ENCODE measurements at regions not wholly inside any gene's neighbourhood (a gene's known extent, or its start where the extent isn't known, plus 50 kb on each side); places are given as distances from the start of the nearest gene placed in this dataset.

DNA sequence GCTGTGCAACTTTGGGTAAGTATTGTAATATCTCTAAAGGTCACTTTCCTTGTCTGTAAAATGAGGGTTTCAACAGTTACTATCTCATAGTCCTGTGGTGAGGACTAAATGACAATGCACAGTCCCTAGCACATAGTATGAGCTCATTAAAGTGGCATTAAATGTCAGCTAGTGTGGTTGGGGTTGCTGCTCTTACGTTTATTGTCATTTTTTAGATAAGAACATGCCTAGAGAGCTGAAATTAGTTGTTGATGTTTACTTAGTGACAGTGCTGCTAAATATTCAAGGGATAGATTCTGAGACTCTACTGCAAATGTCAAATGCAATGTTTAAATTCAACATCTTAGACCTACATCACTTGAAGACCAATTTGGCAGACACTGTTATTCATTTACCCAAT lies 356.1 kb upstream of the ETAA1 start:
- CTCF ChIA-PET = no interaction called here
- TF ChIP-seq SP1 (IDR thresholded peaks at IDR 0.05) (no peak), CTBP1 (IDR thresholded peaks at IDR 0.05; ENCODE audit: borderline replicate concordance) (no peak), ZNF384 (IDR thresholded peaks at IDR 0.05) (no peak), SUZ12 (IDR thresholded peaks at IDR 0.05) (no peak), BHLHE40 (IDR thresholded peaks at IDR 0.05; ENCODE audit: borderline replicate concordance) (no peak), NFRKB (IDR thresholded peaks at IDR 0.05) (no peak), FOXM1 (IDR thresholded peaks at IDR 0.05; ENCODE audit: borderline replicate concordance) (no peak), ARNT (IDR thresholded peaks at IDR 0.05) (no peak), LEF1 (IDR thresholded peaks at IDR 0.05; ENCODE audit: borderline replicate concordance) (no peak), TARDBP (IDR thresholded peaks at IDR 0.05) (no peak), L3MBTL2 (conservative IDR thresholded peaks at IDR 0.05) (no peak), HDGF (IDR thresholded peaks at IDR 0.05; ENCODE audit: borderline replicate concordance) (no peak)
- TF ChIP-seq, protein P1, sequence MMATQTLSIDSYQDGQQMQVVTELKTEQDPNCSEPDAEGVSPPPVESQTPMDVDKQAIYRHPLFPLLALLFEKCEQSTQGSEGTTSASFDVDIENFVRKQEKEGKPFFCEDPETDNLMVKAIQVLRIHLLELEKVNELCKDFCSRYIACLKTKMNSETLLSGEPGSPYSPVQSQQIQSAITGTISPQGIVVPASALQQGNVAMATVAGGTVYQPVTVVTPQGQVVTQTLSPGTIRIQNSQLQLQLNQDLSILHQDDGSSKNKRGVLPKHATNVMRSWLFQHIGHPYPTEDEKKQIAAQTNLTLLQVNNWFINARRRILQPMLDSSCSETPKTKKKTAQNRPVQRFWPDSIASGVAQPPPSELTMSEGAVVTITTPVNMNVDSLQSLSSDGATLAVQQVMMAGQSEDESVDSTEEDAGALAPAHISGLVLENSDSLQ (IDR thresholded peaks at IDR 0.05) = no peak
- POLR2A ChIA-PET = interaction anchor here (1.2 kb wide), 1 partner anchor 607 kb away, joined by 3 read pairs; no protein-coding TSS in a partner anchor
- no peak for DNase-seq (ENCODE audit: extremely low spot score)

DNA sequence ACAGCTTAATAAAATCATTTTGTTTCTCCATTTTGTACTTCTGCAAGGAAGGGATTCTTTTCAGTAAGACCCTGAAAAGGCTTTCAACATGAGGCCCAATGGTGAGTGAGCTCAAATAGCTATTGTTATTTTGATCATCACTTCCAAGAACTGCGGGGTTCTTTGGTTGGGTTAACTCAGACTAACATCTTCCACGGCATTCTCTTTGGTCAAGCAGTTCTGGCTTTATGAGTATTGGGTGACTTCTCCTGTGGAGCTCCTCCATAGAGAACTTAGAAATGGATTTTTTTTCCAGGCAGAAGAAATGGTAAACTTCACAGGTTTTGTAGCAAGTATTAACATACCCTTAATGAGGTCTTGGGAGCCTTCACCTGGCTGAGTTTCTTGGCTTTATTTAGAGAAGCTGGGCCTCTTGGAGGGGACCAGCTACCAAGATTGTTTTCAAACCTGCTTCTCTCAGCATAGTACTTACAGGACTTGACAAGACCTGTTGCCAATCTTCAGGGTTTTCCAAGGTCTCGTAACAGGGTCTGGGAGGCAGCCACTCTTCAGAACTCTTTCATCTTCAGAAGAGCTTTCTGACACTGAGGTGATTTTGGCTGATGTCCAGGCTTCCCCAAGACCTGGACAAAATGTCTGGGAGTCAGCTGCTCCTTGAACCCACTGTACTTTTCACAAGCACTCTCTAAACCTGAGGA lies 353.2 kb upstream of the ETAA1 start:
- no peak for DNase-seq (ENCODE audit: extremely low spot score)
- ChIA-PET POLR2A (interaction anchor here (0.5 kb wide), 1 partner anchor 826 kb away, joined by 4 read pairs; no protein-coding TSS in a partner anchor), CTCF (no interaction called here)
- TF ChIP-seq, protein P1 (IDR thresholded peaks at IDR 0.05) = no peak
- TF ChIP-seq ELF4 (IDR thresholded peaks at IDR 0.05) (no peak), FOXK2 (IDR thresholded peaks at IDR 0.05) (no peak), SUZ12 (IDR thresholded peaks at IDR 0.05) (no peak), BHLHE40 (IDR thresholded peaks at IDR 0.05; ENCODE audit: borderline replicate concordance) (no peak), HDGF (IDR thresholded peaks at IDR 0.05; ENCODE audit: borderline replicate concordance) (no peak)

DNA sequence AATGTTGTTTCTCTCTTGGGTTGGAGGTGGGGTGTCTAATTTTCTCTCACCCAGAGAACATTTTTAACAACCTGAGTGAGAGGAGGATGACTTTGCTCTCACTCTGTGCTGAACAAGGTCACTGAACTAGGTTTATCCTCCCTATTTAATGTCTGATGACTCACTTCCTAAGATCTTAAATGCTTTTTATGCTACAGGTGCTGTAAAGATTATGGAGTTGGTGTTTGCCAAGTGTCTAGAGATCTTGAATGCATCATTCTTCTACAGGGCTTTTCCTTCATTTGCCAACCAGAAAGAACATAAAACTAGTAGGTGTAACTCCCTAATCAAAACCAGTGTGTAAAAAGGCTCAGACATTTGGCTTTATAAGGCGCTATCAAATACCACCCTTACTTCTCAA lies 350.5 kb upstream of the ETAA1 start:
- no peak for DNase-seq (ENCODE audit: extremely low spot score)
- POLR2A ChIA-PET = no interaction called here
- TF ChIP-seq BHLHE40 (IDR thresholded peaks at IDR 0.05; ENCODE audit: borderline replicate concordance) = no peak
- CTCF ChIA-PET = no interaction called here

DNA sequence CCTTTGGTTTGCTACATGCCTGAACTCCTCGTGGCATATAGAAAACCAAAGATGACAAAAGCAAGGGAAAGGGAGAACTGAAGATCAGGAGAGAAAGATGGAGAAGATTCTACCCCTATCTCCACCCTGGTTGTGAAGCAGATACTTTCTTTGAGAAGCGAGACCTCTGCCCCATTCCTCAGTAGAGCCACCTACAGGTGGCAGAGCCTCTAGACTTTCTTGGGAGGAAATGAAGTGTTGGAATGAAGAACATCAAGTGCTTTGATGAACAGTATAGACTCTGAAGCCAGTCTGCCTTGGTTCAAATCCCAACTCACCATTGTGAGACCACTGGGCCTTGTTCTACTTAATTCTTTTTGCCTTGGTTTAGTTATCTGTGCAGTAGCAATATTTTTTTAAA lies 348.8 kb upstream of the ETAA1 start:
- CTCF ChIA-PET = no interaction called here
- no peak for DNase-seq (ENCODE audit: extremely low spot score)
- TF ChIP-seq CTBP1 (IDR thresholded peaks at IDR 0.05; ENCODE audit: borderline replicate concordance) (no peak), NFRKB (IDR thresholded peaks at IDR 0.05) (no peak), TARDBP (IDR thresholded peaks at IDR 0.05) (no peak), HDGF (IDR thresholded peaks at IDR 0.05; ENCODE audit: borderline replicate concordance) (no peak), ELF4 (IDR thresholded peaks at IDR 0.05) (no peak), SP1 (IDR thresholded peaks at IDR 0.05) (no peak), SUZ12 (IDR thresholded peaks at IDR 0.05) (no peak), FOXA1 (IDR thresholded peaks at IDR 0.05) (no peak), BHLHE40 (IDR thresholded peaks at IDR 0.05; ENCODE audit: borderline replicate concordance) (no peak), FOXK2 (IDR thresholded peaks at IDR 0.05) (no peak), LEF1 (IDR thresholded peaks at IDR 0.05; ENCODE audit: borderline replicate concordance) (no peak), ARNT (IDR thresholded peaks at IDR 0.05) (no peak), L3MBTL2 (conservative IDR thresholded peaks at IDR 0.05) (no peak), FOXM1 (IDR thresholded peaks at IDR 0.05; ENCODE audit: borderline replicate concordance) (no peak), ZNF384 (IDR thresholded peaks at IDR 0.05) (no peak)
- TF ChIP-seq, protein P1 (IDR thresholded peaks at IDR 0.05) = no peak
- POLR2A ChIA-PET = no interaction called here

- TF ChIP-seq HDGF (IDR thresholded peaks at IDR 0.05; ENCODE audit: borderline replicate concordance) (no peak), FOXK2 (IDR thresholded peaks at IDR 0.05) (no peak), CTBP1 (IDR thresholded peaks at IDR 0.05; ENCODE audit: borderline replicate concordance) (no peak), BHLHE40 (IDR thresholded peaks at IDR 0.05; ENCODE audit: borderline replicate concordance) (no peak), ELF4 (IDR thresholded peaks at IDR 0.05) (no peak), ARNT (IDR thresholded peaks at IDR 0.05) (no peak), L3MBTL2 (conservative IDR thresholded peaks at IDR 0.05) (no peak), SP1 (IDR thresholded peaks at IDR 0.05) (no peak), FOXM1 (IDR thresholded peaks at IDR 0.05; ENCODE audit: borderline replicate concordance) (no peak), NFRKB (IDR thresholded peaks at IDR 0.05) (no peak), SUZ12 (IDR thresholded peaks at IDR 0.05) (no peak), TARDBP (IDR thresholded peaks at IDR 0.05) (no peak), LEF1 (IDR thresholded peaks at IDR 0.05; ENCODE audit: borderline replicate concordance) (no peak), ZNF384 (IDR thresholded peaks at IDR 0.05) (no peak), FOXA1 (IDR thresholded peaks at IDR 0.05) (no peak)
- TF ChIP-seq, protein P1 (IDR thresholded peaks at IDR 0.05) = no peak
- DNase-seq (ENCODE audit: extremely low spot score) = no peak
- CTCF ChIA-PET = no interaction called here
- POLR2A ChIA-PET = no interaction called here
These were observed 346.5 kb upstream of the ETAA1 start for GRCh38 chr2:67050622-67051021.

- ChIA-PET POLR2A (no interaction called here), CTCF (interaction anchor here (0.7 kb wide), 1 partner anchor 15 kb away, joined by 3 read pairs; no protein-coding TSS in a partner anchor)
- DNase-seq (ENCODE audit: extremely low spot score) = peak; percentile 33
- TF ChIP-seq TARDBP (IDR thresholded peaks at IDR 0.05) (no peak), ARNT (IDR thresholded peaks at IDR 0.05) (no peak), FOXM1 (IDR thresholded peaks at IDR 0.05; ENCODE audit: borderline replicate concordance) (no peak), CTBP1 (IDR thresholded peaks at IDR 0.05; ENCODE audit: borderline replicate concordance) (peak; percentile 14; the same call in 1 of the 2 replicates), L3MBTL2 (conservative IDR thresholded peaks at IDR 0.05) (no peak), FOXK2 (IDR thresholded peaks at IDR 0.05) (no peak), FOXA1 (IDR thresholded peaks at IDR 0.05) (no peak), BHLHE40 (IDR thresholded peaks at IDR 0.05; ENCODE audit: borderline replicate concordance) (no peak), HDGF (IDR thresholded peaks at IDR 0.05; ENCODE audit: borderline replicate concordance) (no peak), SUZ12 (IDR thresholded peaks at IDR 0.05) (no peak), SP1 (IDR thresholded peaks at IDR 0.05) (no peak)
- TF ChIP-seq, protein P1 (IDR thresholded peaks at IDR 0.05) = peak; percentile 97
These were observed 342.4 kb upstream of the ETAA1 start for GRCh38 chr2:67054728-67055127.

All from HEK293T (cell line).